BE2C (cell line): ENCODE measurements at regions not wholly inside any gene's neighbourhood (a gene's known extent, or its start where the extent isn't known, plus 50 kb on each side); places are given as distances from the start of the nearest gene placed in this dataset.

Experiments
- DNase-seq: peaks from one replicate; pipeline ENCODE4 v3.0.0-alpha.2; 2020
- H3K27me3 ChIP-seq: fragments of 250-450 bp; sonication (Bioruptor Pico); 2 replicates; pipeline ENCODE4 v1.5.1; 2020; ENCODE audit warnings: mild to moderate bottlenecking
- H3K36me3 ChIP-seq: fragments of 250-450 bp; sonication (Bioruptor Pico); 2 replicates; pipeline ENCODE4 v1.5.1; 2020; ENCODE audit warnings: mild to moderate bottlenecking
- H3K4me1 ChIP-seq: fragments of 250-450 bp; sonication (Bioruptor Pico); 2 replicates; pipeline ENCODE4 v1.5.1; 2020
- H3K4me3 ChIP-seq: 2 replicates; pipeline ENCODE4 v1.5.1; 2011; ENCODE audit warnings: low read depth, low read length
- H3K9me3 ChIP-seq: fragments of 250-450 bp; sonication (Bioruptor Pico); 2 replicates; pipeline ENCODE4 v1.5.1; 2020
- CTCF ChIP-seq: IDR thresholded peaks from 2 replicates; pipeline ENCODE4 v1.5.1; 2012; ENCODE audit warnings: mild to moderate bottlenecking, low read depth, low read length

- H3K9me3 ChIP-seq = no peaks in the 10 kb centered on the region
- no peaks in the 10 kb centered on the region for H3K4me1 ChIP-seq
- no peaks in the 10 kb centered on the region for H3K27me3 ChIP-seq
- TF ChIP-seq CTCF = no peak
- DNase-seq = no peak
- no peak overlapping the region for H3K4me3 ChIP-seq
- H3K36me3 ChIP-seq = no peaks in the 10 kb centered on the region
These were observed 172.0 kb upstream of the NTM start for GRCh38 chr11:131198161-131199014.

GRCh38 chr11:131199015-131199280 is 171.5 kb upstream of the NTM start:
- TF ChIP-seq CTCF = no peak

GRCh38 chr11:131201674-131202073 is 168.7 kb upstream of the NTM start:
- TF ChIP-seq CTCF = no peak
- no peak overlapping the region for H3K4me3 ChIP-seq
- H3K27me3 ChIP-seq = no peaks in the 10 kb centered on the region
- H3K36me3 ChIP-seq = no peaks in the 10 kb centered on the region
- H3K4me1 ChIP-seq = no peaks in the 10 kb centered on the region
- H3K9me3 ChIP-seq = no peaks in the 10 kb centered on the region; the same call in 1 of the 2 replicates
- no peak for DNase-seq

More at GRCh38 chr11:131199015-131199280, 171.5 kb upstream of the NTM start:
- no peak overlapping the region for H3K4me3 ChIP-seq
- no peak for DNase-seq
- H3K4me1 ChIP-seq = no peaks in the 10 kb centered on the region
- H3K36me3 ChIP-seq = no peaks in the 10 kb centered on the region
- H3K9me3 ChIP-seq = no peaks in the 10 kb centered on the region; the same call in 1 of the 2 replicates
- H3K27me3 ChIP-seq = no peaks in the 10 kb centered on the region

- no peaks in the 10 kb centered on the region for H3K27me3 ChIP-seq
- H3K9me3 ChIP-seq = no peaks in the 10 kb centered on the region; the same call in 1 of the 2 replicates
- DNase-seq = no peak
- H3K36me3 ChIP-seq = no peaks in the 10 kb centered on the region
- H3K4me1 ChIP-seq = no peaks in the 10 kb centered on the region
- TF ChIP-seq CTCF = no peak
- no peak overlapping the region for H3K4me3 ChIP-seq
These were observed 167.4 kb upstream of the NTM start for GRCh38 chr11:131203040-131203439.

- H3K36me3 ChIP-seq = no peaks in the 10 kb centered on the region
- H3K27me3 ChIP-seq = no peaks in the 10 kb centered on the region
- TF ChIP-seq CTCF = no peak
- DNase-seq = no peak
- no peaks in the 10 kb centered on the region for H3K4me1 ChIP-seq
- H3K9me3 ChIP-seq = no peaks in the 10 kb centered on the region; the same call in 1 of the 2 replicates
- no peak overlapping the region for H3K4me3 ChIP-seq
These were observed 166.1 kb upstream of the NTM start for GRCh38 chr11:131204282-131204681.

- Histone ChIP-seq H3K4me3 (no peak overlapping the region), H3K27me3 (no peaks in the 10 kb centered on the region), H3K36me3 (no peaks in the 10 kb centered on the region), H3K9me3 (no peaks in the 10 kb centered on the region; the same call in 1 of the 2 replicates), H3K4me1 (no peaks in the 10 kb centered on the region)
- no peak for DNase-seq
- TF ChIP-seq CTCF = no peak
These were observed 165.5 kb upstream of the NTM start for GRCh38 chr11:131204765-131205380.
